ENCODE measurements at regions not wholly inside any gene's neighbourhood (a gene's known extent, or its start where the extent isn't known, plus 50 kb on each side); places are given as distances from the start of the nearest gene placed in this dataset.
"Not testable (repeated sequence)": the region's sequence is repeated elsewhere in the genome, so short reads cannot be mapped to it uniquely, and the experiment has no call there.

- peaks cover 6% of the 10 kb centered on the region; the same call in 1 of the 2 replicates for H3K9me2 ChIP-seq (ENCODE audit: insufficient read depth)
- H2AFZ ChIP-seq, result peak overlapping the region; percentile 72; the same call in 1 of the 2 replicates
- no peaks in the 10 kb centered on the region for H3K4me1 ChIP-seq (ENCODE audit: insufficient read depth)
- no peak overlapping the region for H3K27ac ChIP-seq (ENCODE audit: low read depth)
- no peaks in the 10 kb centered on the region for H3K79me2 ChIP-seq (replicated peaks; ENCODE audit: insufficient read depth)
- no peak overlapping the region for H3K27ac Mint-ChIP-seq
- no peaks in the 10 kb centered on the region for H3K36me3 ChIP-seq (ENCODE audit: insufficient read depth)
- no peaks in the 10 kb centered on the region for H3K27me3 ChIP-seq (ENCODE audit: insufficient read depth)
- no peak for DNase-seq (ENCODE audit: low spot score)
- H3K36me3 Mint-ChIP-seq (ENCODE audit: low read depth), result no peaks in the 10 kb centered on the region
- no peak overlapping the region for H3K4me2 ChIP-seq
- H3K4me1 Mint-ChIP-seq, result no peaks in the 10 kb centered on the region
- no peaks in the 10 kb centered on the region for H3K27me3 Mint-ChIP-seq (ENCODE audit: insufficient read depth, low read depth, poor library complexity)
- no peak overlapping the region for H3K4me3 Mint-ChIP-seq
- TF ChIP-seq, protein P1, sequence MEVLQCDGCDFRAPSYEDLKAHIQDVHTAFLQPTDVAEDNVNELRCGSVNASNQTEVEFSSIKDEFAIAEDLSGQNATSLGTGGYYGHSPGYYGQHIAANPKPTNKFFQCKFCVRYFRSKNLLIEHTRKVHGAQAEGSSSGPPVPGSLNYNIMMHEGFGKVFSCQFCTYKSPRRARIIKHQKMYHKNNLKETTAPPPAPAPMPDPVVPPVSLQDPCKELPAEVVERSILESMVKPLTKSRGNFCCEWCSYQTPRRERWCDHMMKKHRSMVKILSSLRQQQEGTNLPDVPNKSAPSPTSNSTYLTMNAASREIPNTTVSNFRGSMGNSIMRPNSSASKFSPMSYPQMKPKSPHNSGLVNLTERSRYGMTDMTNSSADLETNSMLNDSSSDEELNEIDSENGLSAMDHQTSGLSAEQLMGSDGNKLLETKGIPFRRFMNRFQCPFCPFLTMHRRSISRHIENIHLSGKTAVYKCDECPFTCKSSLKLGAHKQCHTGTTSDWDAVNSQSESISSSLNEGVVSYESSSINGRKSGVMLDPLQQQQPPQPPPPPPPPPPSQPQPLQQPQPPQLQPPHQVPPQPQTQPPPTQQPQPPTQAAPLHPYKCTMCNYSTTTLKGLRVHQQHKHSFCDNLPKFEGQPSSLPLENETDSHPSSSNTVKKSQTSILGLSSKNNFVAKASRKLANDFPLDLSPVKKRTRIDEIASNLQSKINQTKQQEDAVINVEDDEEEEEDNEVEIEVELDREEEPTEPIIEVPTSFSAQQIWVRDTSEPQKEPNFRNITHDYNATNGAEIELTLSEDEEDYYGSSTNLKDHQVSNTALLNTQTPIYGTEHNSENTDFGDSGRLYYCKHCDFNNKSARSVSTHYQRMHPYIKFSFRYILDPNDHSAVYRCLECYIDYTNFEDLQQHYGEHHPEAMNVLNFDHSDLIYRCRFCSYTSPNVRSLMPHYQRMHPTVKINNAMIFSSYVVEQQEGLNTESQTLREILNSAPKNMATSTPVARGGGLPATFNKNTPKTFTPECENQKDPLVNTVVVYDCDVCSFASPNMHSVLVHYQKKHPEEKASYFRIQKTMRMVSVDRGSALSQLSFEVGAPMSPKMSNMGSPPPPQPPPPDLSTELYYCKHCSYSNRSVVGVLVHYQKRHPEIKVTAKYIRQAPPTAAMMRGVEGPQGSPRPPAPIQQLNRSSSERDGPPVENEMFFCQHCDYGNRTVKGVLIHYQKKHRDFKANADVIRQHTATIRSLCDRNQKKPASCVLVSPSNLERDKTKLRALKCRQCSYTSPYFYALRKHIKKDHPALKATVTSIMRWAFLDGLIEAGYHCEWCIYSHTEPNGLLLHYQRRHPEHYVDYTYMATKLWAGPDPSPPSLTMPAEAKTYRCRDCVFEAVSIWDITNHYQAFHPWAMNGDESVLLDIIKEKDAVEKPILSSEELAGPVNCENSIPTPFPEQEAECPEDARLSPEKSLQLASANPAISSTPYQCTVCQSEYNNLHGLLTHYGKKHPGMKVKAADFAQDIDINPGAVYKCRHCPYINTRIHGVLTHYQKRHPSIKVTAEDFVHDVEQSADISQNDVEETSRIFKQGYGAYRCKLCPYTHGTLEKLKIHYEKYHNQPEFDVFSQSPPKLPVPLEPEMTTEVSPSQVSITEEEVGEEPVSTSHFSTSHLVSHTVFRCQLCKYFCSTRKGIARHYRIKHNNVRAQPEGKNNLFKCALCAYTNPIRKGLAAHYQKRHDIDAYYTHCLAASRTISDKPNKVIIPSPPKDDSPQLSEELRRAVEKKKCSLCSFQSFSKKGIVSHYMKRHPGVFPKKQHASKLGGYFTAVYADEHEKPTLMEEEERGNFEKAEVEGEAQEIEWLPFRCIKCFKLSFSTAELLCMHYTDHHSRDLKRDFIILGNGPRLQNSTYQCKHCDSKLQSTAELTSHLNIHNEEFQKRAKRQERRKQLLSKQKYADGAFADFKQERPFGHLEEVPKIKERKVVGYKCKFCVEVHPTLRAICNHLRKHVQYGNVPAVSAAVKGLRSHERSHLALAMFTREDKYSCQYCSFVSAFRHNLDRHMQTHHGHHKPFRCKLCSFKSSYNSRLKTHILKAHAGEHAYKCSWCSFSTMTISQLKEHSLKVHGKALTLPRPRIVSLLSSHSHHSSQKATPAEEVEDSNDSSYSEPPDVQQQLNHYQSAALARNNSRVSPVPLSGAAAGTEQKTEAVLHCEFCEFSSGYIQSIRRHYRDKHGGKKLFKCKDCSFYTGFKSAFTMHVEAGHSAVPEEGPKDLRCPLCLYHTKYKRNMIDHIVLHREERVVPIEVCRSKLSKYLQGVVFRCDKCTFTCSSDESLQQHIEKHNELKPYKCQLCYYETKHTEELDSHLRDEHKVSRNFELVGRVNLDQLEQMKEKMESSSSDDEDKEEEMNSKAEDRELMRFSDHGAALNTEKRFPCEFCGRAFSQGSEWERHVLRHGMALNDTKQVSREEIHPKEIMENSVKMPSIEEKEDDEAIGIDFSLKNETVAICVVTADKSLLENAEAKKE (CRISPR knock-in tag; IDR thresholded peaks at IDR 0.05), result no peak
- TF ChIP-seq, protein P2, sequence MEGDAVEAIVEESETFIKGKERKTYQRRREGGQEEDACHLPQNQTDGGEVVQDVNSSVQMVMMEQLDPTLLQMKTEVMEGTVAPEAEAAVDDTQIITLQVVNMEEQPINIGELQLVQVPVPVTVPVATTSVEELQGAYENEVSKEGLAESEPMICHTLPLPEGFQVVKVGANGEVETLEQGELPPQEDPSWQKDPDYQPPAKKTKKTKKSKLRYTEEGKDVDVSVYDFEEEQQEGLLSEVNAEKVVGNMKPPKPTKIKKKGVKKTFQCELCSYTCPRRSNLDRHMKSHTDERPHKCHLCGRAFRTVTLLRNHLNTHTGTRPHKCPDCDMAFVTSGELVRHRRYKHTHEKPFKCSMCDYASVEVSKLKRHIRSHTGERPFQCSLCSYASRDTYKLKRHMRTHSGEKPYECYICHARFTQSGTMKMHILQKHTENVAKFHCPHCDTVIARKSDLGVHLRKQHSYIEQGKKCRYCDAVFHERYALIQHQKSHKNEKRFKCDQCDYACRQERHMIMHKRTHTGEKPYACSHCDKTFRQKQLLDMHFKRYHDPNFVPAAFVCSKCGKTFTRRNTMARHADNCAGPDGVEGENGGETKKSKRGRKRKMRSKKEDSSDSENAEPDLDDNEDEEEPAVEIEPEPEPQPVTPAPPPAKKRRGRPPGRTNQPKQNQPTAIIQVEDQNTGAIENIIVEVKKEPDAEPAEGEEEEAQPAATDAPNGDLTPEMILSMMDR (conservative IDR thresholded peaks at IDR 0.05; ENCODE audit: low read depth in 2 of 2), result no peak
- TF ChIP-seq EZH2phosphoT487 (IDR thresholded peaks at IDR 0.05; ENCODE audit: unreplicated experiment) (no peak), EZH2 (IDR thresholded peaks at IDR 0.05; ENCODE audit: low read depth, unreplicated experiment) (no peak)
- H3K4me3 ChIP-seq, result no peak overlapping the region
- H4K20me1 ChIP-seq (replicated peaks; ENCODE audit: insufficient read depth), result no peaks in the 10 kb centered on the region
- no peaks in the 10 kb centered on the region for H3F3A ChIP-seq (replicated peaks; ENCODE audit: low read depth)
- no peak for ATAC-seq
- H3K9me3 Mint-ChIP-seq, result peaks cover 2% of the 10 kb centered on the region; the same call in 1 of the 3 replicates
These were observed 137.8 kb upstream of the JCAD start for GRCh38 chr10:30197186-30197585.

DNA sequence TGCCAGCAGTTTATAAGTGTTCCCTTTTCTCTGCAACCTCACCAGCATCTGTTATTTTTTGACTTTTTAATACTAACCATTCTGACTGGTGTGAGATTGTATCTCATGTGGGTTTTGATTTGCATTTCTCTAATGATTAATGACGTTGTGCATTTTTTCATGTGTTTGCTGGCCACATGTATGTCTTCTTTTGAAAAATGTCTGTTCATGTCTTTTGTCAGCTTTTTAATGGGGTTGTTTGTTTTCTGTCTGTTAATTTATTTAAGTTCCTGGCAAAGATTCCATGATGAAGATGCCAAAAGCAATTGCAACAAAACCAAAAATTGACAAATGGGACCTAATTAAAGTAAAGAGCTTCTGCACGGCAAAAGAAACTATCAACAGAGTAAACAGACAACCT is 137.2 kb upstream of the JCAD start:
- H2AFZ ChIP-seq; H4K20me1 ChIP-seq (replicated peaks; ENCODE audit: insufficient read depth); H3K4me1 ChIP-seq (ENCODE audit: insufficient read depth); H3K27ac ChIP-seq (ENCODE audit: low read depth); H3K36me3 ChIP-seq (ENCODE audit: insufficient read depth); H3K9me2 ChIP-seq (ENCODE audit: insufficient read depth); H3K4me2 ChIP-seq; DNase-seq (ENCODE audit: low spot score); ATAC-seq; H3K4me3 ChIP-seq; H3K36me3 Mint-ChIP-seq (ENCODE audit: low read depth); H3K79me2 ChIP-seq (replicated peaks; ENCODE audit: insufficient read depth); H3K27me3 ChIP-seq (ENCODE audit: insufficient read depth); H3F3A ChIP-seq (replicated peaks; ENCODE audit: low read depth); H3K27me3 Mint-ChIP-seq (ENCODE audit: insufficient read depth, low read depth, poor library complexity); H3K27ac Mint-ChIP-seq; H3K9me3 Mint-ChIP-seq; H3K4me3 Mint-ChIP-seq; H3K4me1 Mint-ChIP-seq: not testable (repeated sequence)

Data from GM23338 (cell line).